HG03575 (cell line): ENCODE measurements at regions not wholly inside any gene's neighbourhood (a gene's known extent, or its start where the extent isn't known, plus 50 kb on each side); places are given as distances from the start of the nearest gene placed in this dataset.
"Not testable (repeated sequence)": the region's sequence is repeated elsewhere in the genome, so short reads cannot be mapped to it uniquely, and the experiment has no call there.

Experiments used
- ATAC-seq: cut with Tn5 transposase; IDR thresholded peaks from one replicate; pipeline ENCODE4 v1.9.1; 2021; ENCODE audit not compliant: unreplicated experiment, insufficient number of reproducible peaks, low FRiP score; ENCODE audit errors: extremely low read depth

DNA sequence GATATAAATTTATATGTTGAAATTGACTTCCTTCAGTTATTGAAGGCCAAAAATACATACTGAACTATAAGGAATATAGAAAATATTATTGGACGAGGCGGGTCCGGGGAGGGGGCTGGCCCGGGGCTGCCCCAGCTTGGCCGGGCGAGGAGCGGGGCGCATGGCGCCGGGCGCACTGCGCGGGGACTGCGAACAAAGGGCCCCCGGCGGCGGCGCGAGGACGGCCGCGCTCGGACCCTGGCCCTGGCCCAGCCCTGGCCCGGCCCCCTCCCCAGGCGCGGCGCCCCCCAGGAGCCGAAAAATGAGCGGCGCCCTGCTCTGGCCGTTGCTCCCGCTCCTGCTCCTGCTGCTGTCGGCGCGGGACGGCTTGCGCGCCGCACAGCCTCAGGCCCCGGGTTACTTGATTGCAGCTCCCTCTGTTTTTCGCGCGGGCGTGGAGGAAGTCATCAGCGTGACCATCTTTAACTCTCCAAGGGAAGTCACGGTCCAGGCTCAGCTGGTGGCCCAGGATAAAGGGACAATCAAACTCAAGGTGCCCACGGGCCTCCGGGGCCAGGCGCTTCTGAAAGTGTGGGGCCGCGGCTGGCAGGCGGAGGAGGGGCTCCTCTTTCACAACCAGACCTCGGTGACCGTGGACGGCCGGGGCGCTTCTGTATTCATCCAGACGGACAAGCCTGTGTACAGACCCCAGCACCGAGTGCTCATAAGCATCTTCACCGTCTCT lies 1247.6 kb upstream of the PHF14 start:
- not testable (repeated sequence) for ATAC-seq

DNA sequence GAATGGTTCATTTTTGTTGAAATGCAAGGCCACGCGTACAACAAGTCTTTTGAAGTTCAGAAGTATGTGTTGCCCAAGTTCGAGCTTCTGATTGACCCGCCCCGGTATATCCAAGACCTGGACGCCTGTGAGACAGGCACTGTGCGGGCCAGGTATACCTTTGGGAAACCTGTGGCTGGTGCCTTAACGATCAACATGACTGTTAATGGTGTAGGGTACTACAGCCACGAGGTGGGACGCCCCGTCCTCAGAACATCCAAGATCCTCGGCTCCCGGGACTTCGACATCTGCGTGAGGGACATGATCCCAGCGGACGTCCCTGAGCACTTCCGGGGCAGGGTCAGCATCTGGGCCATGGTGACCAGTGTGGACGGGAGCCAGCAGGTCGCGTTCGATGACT lies 1246.9 kb upstream of the PHF14 start:
- not testable (repeated sequence) for ATAC-seq

DNA sequence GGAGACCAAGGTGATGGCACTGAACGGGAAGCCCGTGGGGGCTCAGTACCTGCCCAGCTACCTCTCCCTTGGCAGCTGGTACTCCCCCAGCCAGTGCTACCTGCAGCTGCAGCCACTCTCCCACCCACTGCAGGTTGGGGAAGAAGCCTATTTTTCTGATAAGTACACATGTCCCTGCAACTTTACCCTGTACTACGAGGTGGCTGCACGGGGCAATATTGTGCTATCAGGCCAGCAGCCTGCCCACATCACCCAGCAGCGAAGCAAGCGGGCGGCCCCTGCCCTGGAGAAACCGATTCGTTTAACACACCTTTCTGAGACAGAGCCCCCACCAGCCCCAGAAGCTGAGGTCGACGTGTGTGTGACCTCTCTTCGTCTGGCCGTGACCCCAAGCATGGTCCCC lies 1246.2 kb upstream of the PHF14 start:
- not testable (repeated sequence) for ATAC-seq

DNA sequence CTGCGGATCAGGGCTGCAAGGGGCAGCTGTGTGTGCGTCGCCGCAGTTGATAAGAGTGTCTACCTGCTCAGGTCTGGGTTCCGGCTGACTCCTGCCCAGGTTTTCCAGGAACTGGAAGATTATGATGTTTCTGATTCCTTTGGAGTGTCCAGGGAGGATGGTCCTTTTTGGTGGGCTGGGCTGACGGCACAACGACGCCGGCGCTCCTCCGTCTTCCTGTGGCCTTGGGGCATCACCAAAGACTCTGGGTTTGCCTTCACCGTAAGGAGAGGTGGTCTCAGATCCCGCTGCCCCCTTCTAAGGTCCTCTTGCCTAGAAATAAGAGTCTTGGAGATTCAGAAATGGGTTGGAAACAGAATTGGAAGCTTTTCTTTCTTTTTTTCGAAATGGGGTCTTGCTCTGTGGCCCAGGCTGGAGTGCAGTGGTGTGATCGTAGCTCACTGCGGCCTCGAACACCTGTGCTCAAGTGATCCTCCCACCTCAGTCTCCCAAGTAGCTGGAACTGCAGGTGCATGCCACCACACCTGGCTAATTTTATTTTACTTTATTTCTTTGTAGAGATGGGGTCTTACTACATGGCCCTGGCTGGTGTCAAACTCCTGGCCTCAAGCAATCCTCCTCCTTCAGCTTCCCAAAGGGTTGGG lies 1245.5 kb upstream of the PHF14 start:
- ATAC-seq = not testable (repeated sequence)

DNA sequence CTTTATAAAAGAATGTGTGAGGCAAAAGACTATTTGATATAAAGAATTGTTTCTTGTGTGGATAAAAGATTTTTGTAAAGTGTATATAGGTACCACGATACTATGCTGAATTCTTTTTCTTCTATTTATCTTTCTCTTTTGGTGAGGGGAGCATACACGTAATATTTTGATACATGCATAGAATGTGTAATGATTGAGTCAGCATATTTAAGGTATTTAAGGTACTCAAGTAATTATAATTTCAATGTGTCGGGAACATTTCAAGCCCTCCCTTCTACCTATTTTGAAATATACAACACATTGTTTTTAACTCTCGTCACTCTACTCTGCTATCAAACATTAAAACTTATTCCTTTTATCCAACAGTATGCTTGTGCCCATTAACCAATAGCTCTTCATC lies 1221.6 kb upstream of the PHF14 start:
- no peak for ATAC-seq

DNA sequence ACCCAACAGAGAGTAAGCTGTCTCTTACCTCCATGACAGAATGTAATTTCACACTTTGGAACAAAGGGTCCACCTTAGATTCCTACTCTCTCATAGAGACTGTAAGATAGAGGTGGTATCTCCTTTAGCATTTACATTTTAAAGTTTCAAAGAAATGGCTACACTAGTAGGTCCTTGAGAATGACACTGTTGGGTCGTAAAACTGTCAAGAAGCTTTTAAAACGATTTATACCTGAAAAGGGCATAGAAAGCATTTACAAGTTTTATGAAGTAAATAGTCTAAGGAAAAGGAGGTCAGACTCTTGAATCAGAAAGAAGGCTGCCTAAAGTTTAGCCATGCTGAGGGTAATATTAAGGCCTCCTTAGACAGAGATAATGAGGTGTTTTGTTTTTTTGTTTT lies 1212.4 kb upstream of the PHF14 start:
- no peak for ATAC-seq

DNA sequence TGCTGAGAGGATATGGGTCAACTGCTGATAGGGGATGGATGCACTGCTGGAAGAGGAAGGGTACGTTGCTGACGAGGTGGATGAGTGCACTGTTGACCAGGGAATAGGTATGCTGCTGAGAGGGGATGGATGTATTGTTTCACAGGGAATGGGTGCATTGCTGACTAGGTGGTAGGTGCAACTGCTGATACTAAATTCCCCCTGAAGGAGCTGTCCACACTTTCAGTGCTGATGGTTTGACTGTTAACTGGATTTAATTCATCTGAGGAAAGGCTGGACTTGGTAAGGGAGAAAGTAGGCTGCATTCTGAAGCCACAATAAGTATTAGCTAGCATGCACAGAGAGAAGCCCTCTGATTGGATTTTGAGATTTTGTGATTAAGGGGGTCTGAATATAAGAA lies 1196.8 kb upstream of the PHF14 start:
- no peak for ATAC-seq

DNA sequence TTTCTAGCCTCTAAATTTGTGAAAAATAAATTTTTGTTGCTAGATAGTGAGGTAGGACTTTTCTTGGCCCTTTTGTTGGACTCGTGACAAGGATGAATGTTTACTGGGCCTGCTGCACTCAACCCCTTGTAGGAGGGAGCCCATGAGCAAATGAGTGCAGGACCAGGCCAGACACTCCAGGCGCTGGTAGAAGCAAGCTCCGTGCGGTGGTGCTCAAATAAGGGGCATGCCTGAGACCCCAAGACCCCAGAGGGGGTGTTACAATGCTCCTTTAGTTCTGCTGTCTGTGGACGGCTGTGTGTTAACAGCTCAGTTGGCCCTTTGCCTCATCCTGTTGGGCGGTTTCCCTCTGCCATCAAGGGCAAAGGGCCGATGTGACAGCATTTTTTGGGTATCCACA lies 1195.3 kb upstream of the PHF14 start:
- ATAC-seq = no peak

DNA sequence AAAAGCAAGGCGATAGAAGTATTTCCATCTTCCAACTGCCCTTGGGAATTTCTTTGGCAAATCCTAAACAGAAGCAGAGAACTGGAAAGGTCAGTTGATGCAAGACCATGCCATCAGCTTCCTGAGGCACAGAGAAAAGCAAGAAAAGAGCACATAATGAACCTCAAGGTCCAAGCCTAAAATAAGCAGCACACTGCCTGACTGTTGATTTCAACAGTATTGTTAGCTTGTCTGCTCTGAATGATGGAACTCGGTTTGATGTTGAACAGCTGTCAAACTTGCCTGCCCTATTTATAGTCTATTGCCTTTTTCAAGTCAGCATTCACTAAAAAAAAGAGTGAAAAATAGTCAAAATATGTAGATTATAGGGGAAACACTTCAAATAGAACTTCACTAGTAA lies 1192.0 kb upstream of the PHF14 start:
- ATAC-seq = no peak

DNA sequence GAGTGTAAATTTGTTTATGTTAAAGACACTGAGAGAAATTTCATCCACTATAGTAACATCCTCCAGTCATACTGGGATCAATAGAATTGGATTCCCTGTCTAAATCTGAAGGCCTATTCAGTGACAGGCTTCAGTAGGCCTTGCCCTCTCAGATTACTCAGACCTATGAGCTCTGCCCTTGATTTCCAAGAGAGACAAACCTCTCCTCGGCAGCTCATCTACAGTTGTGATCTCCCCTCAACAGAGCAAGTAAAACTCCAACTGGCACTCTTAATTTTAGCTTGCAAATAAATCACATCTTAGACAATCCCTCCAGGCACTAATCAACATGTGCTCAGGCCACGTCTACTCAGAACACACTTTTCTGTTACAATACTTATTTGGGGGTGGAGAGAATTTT lies 1191.4 kb upstream of the PHF14 start:
- ATAC-seq = no peak

DNA sequence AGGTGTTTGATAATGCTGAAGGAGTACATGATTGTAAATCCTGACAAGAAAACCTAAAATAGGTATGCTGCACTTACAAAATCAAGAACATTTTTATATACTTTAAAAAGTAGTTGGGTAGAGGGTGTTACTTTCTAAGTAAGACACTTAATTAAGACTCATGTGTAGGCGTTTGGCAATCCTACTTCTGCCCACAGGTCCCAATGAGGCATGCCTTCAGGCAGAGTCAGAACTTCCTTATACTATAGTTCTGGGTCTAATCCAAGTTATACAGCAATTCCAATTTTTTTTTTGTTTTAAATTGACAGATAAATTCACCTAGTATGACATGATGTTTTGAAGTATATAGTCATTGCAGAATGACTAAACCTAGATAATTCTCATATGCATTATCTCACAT lies 1188.5 kb upstream of the PHF14 start:
- ATAC-seq = no peak

DNA sequence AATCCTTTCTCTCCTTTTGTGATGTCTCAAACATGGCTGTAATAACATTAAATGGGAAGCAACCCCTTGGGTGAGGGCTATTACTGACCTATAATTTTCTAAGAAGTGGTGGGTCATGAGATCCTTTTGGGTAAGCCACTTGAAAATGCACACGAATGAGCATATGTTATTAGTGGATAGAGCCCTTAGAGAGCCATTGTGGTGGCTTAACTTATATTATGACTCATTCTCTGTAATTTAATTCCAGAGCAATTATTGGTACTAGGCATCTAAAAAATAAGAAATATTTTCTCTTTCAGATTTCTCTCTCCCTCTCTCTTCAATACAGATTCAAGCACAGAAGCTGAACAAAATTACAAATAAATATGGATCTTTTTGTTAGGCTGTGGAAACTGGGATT lies 1177.4 kb upstream of the PHF14 start:
- ATAC-seq = no peak

DNA sequence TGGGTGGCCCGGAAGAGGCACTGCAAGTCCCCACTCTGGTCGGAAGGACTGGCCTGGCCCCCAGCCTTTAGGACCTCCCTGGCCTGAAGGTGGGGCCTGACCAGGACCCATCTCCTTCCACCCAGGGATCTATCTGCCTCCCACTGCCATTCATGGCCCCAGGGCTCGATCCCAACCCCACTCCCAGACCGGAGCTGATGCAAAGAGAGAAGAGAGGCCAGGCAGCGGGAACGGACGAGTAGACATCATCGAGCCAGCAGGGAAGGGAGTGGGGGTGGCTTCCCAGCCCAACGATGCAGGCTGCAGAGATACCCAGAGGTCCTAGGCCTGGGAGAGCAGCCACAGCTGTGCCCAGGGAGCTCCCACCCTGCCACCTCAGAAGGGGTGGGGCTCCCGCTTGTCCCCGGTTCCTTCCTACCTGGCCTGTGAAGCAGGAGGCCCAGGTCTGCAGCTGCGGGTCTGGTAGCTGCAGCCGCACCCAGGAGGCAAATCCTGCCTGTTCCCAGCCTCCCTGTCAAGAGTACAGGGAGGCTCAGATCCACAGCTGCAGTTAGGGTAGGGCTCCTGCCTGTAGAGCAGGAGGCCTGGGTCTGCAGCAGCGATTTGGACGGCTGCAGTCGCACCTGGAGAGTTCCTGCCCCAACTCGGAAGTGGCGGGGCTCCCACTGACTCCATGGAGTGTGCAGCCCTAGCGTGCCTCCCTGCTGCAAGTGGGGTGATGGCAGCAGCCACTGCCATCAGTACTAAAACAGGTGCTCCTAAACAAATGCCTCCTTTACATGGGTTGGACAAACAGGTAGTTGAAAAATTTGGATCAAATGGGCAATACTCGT lies 1151.0 kb upstream of the PHF14 start:
- ATAC-seq = no peak

DNA sequence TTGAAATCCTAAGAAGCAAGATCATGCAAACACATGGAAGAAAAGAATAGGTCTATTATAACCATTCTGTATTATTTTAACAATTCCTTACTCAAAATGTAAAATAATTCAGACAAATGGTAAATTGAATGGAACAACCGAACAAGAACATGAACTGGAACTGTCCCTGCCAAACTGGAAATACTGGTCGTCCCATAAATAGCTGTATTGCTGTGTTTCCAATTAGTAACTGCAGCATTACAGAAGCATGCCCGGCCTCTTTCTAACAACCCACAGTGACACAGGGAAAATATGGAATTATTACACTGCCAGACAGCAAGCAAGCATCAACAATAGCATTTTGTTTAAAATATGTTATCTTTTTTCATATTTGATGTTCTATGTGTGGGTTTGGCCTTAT lies 1138.5 kb upstream of the PHF14 start:
- ATAC-seq = no peak

DNA sequence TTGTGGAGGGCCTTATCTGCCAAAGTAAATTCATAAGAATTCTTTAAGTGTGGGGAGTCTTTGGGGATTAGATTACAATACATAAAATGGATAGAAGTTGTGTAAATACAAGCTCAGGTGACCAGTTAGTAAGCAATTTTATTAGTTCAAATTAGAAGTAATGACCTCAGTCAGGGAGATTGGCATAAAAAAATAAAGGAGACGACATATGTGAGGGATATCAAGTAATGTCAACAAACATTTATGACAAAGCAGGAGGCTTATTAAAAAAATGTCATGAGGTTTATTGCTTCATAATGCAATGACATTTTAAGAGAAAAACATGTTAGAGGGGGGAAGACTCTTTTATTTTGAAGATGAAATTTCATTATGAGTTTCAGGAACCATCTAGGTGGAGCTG lies 1137.0 kb upstream of the PHF14 start:
- ATAC-seq = no peak

DNA sequence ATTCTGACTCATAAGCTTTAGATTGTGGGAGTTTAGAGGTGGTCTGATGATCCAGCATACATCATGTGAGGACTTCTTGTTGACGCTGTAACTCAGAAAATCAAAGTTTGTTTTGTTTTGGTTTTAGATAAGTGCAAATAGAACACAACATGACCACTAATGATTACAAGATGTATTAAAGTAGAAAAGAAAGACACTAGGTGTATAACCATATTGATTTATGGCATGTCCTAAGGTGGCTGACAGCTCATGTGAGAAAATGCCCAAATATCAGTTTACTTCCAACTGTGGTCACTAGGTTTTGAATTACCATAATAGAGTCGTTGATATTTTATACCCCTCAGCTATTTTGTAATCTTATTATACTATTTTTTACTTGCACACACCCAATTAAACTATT lies 1131.4 kb upstream of the PHF14 start:
- no peak for ATAC-seq

DNA sequence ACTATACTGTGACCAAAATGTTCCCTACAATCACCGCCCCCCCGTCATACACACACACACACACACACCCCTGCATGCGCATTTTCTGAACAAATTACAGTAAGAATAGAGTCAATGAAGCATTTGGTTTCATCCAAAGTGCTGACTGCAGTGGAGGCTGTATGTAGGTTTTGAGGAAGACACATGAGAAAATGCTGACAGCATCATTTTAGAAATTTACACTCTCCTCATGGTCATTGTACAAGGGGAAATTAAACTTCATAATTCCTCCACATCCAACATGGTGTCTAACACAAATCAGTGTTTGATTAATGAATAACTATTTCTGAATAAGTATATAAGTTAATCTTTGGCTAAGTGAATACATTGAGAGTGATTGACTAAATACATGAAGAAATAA lies 1126.8 kb upstream of the PHF14 start:
- ATAC-seq = no peak

DNA sequence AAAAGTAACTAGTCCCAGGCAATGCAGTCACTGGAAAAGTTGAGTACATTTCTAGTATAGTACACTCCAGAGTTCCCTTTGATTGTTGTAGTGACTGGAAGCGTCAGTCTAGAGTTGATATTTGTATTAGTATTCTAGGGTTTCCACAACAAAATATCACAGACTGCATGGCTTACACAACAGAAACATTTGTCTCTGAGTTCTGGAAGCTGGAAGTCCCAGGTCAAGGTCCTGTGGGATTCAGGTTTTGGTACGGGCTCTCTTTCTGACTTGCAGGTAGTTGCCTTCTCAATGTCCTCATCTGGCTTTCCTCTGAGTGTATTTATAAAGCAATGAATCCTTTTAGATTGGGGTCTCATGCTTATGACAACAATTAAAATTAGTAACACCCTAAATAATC lies 1119.1 kb upstream of the PHF14 start:
- no peak for ATAC-seq

DNA sequence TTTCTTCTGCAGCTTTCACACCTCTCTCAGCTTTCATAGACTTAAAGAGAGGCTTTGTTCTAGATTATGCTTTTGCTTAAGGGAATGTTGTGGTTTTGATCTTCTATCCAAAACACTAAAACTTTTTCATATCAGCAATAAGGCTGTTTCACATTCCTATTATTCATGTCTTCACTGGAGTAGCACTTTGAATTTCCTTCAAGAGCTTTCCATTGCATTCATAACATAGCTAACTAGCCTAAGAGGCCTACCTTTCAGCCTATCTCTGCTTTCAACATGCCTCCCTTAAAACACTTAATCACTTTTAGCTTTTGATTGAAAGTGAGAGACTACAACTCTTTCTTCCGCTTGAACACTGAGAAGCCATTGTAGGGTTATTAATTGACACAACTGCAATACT lies 1117.0 kb upstream of the PHF14 start:
- ATAC-seq = no peak

DNA sequence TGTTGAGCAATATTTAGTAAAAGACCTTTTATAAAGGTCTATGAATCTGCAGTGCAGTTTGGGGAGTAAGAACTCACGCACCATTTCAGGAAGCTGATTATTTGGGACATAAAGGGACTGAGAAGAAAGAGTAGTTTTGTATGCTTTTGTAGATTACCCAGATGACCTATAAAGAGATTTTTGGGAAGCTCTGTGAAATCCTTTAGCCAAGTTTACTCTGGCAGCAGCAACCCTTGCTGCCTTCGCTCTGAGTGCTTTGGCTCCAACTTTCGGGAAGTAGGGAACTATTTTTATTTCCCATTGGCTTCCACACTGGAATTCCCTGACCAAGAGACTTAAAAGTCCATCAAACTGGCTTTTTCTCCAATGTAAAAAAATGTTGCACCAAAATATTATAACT lies 1110.1 kb upstream of the PHF14 start:
- no peak for ATAC-seq
